ENCODE measurements at regions not wholly inside any gene's neighbourhood (a gene's known extent, or its start where the extent isn't known, plus 50 kb on each side); places are given as distances from the start of the nearest gene placed in this dataset.

DNA sequence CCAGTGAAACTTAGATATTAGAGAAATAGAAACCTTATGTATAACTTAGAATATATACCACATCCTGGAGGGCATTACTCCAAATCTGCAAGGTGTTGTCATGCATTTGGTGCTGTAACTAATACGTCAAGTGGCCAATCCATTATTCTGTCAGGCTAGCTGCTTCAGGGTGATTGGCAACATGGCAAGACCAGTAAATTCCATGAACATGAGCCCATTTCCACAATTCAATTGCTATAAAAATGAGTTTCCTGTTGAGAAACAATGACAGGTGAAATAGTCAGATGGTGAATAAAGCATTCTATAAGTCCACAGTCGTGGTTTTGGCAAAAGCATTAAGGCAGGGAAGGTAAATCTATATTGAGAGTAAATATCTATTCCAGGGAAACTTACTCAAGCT lies 566.0 kb downstream of the ADGRL2 start:
- no peak for TF ChIP-seq JUN (CRISPR knock-in tag; IDR thresholded peaks at IDR 0.05)
- no peak for TF ChIP-seq ETV6 (CRISPR knock-in tag; IDR thresholded peaks at IDR 0.05)
- no peak for TF ChIP-seq ZBTB21 (CRISPR knock-in tag; IDR thresholded peaks at IDR 0.05; ENCODE audit: borderline replicate concordance)
- TF ChIP-seq, protein P1, sequence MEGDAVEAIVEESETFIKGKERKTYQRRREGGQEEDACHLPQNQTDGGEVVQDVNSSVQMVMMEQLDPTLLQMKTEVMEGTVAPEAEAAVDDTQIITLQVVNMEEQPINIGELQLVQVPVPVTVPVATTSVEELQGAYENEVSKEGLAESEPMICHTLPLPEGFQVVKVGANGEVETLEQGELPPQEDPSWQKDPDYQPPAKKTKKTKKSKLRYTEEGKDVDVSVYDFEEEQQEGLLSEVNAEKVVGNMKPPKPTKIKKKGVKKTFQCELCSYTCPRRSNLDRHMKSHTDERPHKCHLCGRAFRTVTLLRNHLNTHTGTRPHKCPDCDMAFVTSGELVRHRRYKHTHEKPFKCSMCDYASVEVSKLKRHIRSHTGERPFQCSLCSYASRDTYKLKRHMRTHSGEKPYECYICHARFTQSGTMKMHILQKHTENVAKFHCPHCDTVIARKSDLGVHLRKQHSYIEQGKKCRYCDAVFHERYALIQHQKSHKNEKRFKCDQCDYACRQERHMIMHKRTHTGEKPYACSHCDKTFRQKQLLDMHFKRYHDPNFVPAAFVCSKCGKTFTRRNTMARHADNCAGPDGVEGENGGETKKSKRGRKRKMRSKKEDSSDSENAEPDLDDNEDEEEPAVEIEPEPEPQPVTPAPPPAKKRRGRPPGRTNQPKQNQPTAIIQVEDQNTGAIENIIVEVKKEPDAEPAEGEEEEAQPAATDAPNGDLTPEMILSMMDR (IDR thresholded peaks at IDR 0.05): no peak
- TF ChIP-seq, protein P2, sequence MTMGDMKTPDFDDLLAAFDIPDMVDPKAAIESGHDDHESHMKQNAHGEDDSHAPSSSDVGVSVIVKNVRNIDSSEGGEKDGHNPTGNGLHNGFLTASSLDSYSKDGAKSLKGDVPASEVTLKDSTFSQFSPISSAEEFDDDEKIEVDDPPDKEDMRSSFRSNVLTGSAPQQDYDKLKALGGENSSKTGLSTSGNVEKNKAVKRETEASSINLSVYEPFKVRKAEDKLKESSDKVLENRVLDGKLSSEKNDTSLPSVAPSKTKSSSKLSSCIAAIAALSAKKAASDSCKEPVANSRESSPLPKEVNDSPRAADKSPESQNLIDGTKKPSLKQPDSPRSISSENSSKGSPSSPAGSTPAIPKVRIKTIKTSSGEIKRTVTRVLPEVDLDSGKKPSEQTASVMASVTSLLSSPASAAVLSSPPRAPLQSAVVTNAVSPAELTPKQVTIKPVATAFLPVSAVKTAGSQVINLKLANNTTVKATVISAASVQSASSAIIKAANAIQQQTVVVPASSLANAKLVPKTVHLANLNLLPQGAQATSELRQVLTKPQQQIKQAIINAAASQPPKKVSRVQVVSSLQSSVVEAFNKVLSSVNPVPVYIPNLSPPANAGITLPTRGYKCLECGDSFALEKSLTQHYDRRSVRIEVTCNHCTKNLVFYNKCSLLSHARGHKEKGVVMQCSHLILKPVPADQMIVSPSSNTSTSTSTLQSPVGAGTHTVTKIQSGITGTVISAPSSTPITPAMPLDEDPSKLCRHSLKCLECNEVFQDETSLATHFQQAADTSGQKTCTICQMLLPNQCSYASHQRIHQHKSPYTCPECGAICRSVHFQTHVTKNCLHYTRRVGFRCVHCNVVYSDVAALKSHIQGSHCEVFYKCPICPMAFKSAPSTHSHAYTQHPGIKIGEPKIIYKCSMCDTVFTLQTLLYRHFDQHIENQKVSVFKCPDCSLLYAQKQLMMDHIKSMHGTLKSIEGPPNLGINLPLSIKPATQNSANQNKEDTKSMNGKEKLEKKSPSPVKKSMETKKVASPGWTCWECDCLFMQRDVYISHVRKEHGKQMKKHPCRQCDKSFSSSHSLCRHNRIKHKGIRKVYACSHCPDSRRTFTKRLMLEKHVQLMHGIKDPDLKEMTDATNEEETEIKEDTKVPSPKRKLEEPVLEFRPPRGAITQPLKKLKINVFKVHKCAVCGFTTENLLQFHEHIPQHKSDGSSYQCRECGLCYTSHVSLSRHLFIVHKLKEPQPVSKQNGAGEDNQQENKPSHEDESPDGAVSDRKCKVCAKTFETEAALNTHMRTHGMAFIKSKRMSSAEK (CRISPR knock-in tag; IDR thresholded peaks at IDR 0.05; ENCODE audit: borderline replicate concordance): no peak
- TF ChIP-seq, protein P3, sequence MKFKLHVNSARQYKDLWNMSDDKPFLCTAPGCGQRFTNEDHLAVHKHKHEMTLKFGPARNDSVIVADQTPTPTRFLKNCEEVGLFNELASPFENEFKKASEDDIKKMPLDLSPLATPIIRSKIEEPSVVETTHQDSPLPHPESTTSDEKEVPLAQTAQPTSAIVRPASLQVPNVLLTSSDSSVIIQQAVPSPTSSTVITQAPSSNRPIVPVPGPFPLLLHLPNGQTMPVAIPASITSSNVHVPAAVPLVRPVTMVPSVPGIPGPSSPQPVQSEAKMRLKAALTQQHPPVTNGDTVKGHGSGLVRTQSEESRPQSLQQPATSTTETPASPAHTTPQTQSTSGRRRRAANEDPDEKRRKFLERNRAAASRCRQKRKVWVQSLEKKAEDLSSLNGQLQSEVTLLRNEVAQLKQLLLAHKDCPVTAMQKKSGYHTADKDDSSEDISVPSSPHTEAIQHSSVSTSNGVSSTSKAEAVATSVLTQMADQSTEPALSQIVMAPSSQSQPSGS (CRISPR knock-in tag; IDR thresholded peaks at IDR 0.05; ENCODE audit: borderline replicate concordance, low read depth): no peak
- TF ChIP-seq TEAD1 (CRISPR knock-in tag; IDR thresholded peaks at IDR 0.05): no peak
